Hippocampal formation (tissue), 2 donors: ENCODE measurements at regions not wholly inside any gene's neighbourhood (a gene's known extent, or its start where the extent isn't known, plus 50 kb on each side); places are given as distances from the start of the nearest gene placed in this dataset.

Experiments used
- DNase-seq, 2 donors: peaks; one replicate each; lab custom pipeline; 2025; lab: John Stamatoyannopoulos, UW

GRCh38 chr15:98555173-98555515 lies 93.2 kb upstream of the IGF1R start:
- no peak for DNase-seq

GRCh38 chr15:98556321-98556720 lies 92.0 kb upstream of the IGF1R start:
- peak in 1 of 2 donors; percentile 8 for DNase-seq

- DNase-seq: no peak
These were observed 88.0 kb upstream of the IGF1R start for GRCh38 chr15:98560338-98560737.

- DNase-seq: no peak
These were observed 87.0 kb upstream of the IGF1R start for GRCh38 chr15:98561169-98561941.

GRCh38 chr15:98562331-98562937 lies 85.9 kb upstream of the IGF1R start:
- DNase-seq: no peak

GRCh38 chr15:98565566-98565965 lies 82.8 kb upstream of the IGF1R start:
- DNase-seq: no peak

GRCh38 chr15:98567951-98568350 lies 80.4 kb upstream of the IGF1R start:
- no peak for DNase-seq

GRCh38 chr15:98568382-98569017 lies 79.8 kb upstream of the IGF1R start:
- DNase-seq: no peak

- DNase-seq: no peak
These were observed 78.2 kb upstream of the IGF1R start for GRCh38 chr15:98570119-98570518.

GRCh38 chr15:98580572-98580971 lies 67.8 kb upstream of the IGF1R start:
- DNase-seq: no peak

- DNase-seq: no peak
These were observed 66.6 kb upstream of the IGF1R start for GRCh38 chr15:98581715-98582114.

- no peak for DNase-seq
These were observed 65.3 kb upstream of the IGF1R start for GRCh38 chr15:98582900-98583554.

- DNase-seq: no peak
These were observed 64.4 kb upstream of the IGF1R start for GRCh38 chr15:98583771-98584430.

- DNase-seq: no peak
These were observed 62.3 kb upstream of the IGF1R start for GRCh38 chr15:98586066-98586465.

- DNase-seq: no peak
These were observed 56.2 kb upstream of the IGF1R start for GRCh38 chr15:98592136-98592535.

- DNase-seq: no peak
These were observed 52.2 kb upstream of the IGF1R start for GRCh38 chr15:98596131-98596530.

- DNase-seq: no peak
These were observed 51.4 kb upstream of the IGF1R start for GRCh38 chr15:98596885-98597392.

- DNase-seq: no peak
These were observed 50.7 kb upstream of the IGF1R start for GRCh38 chr15:98597666-98598065.
